ENCODE measurements at regions not wholly inside any gene's neighbourhood (a gene's known extent, or its start where the extent isn't known, plus 50 kb on each side); places are given as distances from the start of the nearest gene placed in this dataset.
"Not testable (repeated sequence)": the region's sequence is repeated elsewhere in the genome, so short reads cannot be mapped to it uniquely, and the experiment has no call there.

- H3K4me1 Mint-ChIP-seq (ENCODE audit: low read depth) = no peaks in the 10 kb centered on the region
- no peak overlapping the region for H3K27ac Mint-ChIP-seq (ENCODE audit: unreplicated experiment)
- no peaks in the 10 kb centered on the region for H3K36me3 Mint-ChIP-seq (ENCODE audit: low read depth)
- H3K27me3 Mint-ChIP-seq (ENCODE audit: low read depth) = no peaks in the 10 kb centered on the region
- no peak for DNase-seq (ENCODE audit: low spot score)
- H3K4me3 Mint-ChIP-seq (ENCODE audit: unreplicated experiment) = no peak overlapping the region
- no peaks in the 10 kb centered on the region for H3K9me3 Mint-ChIP-seq (ENCODE audit: low read depth)
- TF ChIP-seq CTCF (IDR thresholded peaks at IDR 0.05) = no peak
These were observed 739.3 kb downstream of the PLA2G4A start for GRCh38 chr1:187568067-187568466.

DNA sequence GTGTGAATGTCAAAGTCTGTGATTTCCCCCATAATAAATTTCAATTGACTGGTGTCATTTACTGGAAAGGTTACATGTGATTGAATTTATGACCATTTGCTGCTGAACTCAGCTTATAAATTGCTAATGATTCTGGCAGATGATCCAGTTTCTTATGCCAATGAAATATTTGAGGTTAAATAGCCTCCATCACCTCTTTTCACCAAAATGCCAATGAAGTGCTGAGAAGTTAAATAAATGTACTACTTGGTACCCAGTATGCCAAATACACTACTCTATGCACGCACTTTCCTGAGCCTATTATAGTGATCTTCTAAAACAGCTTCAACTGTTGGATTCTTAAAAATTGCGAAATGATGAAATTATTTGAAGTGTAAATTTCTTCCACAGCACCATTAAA, 741.4 kb downstream of the PLA2G4A start:
- Mint-ChIP-seq H3K27ac (ENCODE audit: unreplicated experiment) (no peak overlapping the region), H3K4me3 (ENCODE audit: unreplicated experiment) (no peak overlapping the region), H3K36me3 (ENCODE audit: low read depth) (no peaks in the 10 kb centered on the region), H3K27me3 (ENCODE audit: low read depth) (no peaks in the 10 kb centered on the region), H3K9me3 (ENCODE audit: low read depth) (no peaks in the 10 kb centered on the region), H3K4me1 (ENCODE audit: low read depth) (no peaks in the 10 kb centered on the region)
- DNase-seq (ENCODE audit: low spot score) = no peak
- TF ChIP-seq CTCF (IDR thresholded peaks at IDR 0.05) = no peak

GRCh38 chr1:187577610-187578009, 748.9 kb downstream of the PLA2G4A start:
- H3K36me3 Mint-ChIP-seq (ENCODE audit: low read depth) = no peaks in the 10 kb centered on the region
- H3K27me3 Mint-ChIP-seq (ENCODE audit: low read depth) = no peaks in the 10 kb centered on the region
- H3K4me3 Mint-ChIP-seq (ENCODE audit: unreplicated experiment) = no peak overlapping the region
- TF ChIP-seq CTCF (IDR thresholded peaks at IDR 0.05) = no peak
- no peak for DNase-seq (ENCODE audit: low spot score)
- no peaks in the 10 kb centered on the region for H3K9me3 Mint-ChIP-seq (ENCODE audit: low read depth)
- H3K4me1 Mint-ChIP-seq (ENCODE audit: low read depth) = no peaks in the 10 kb centered on the region
- no peak overlapping the region for H3K27ac Mint-ChIP-seq (ENCODE audit: unreplicated experiment)

DNA sequence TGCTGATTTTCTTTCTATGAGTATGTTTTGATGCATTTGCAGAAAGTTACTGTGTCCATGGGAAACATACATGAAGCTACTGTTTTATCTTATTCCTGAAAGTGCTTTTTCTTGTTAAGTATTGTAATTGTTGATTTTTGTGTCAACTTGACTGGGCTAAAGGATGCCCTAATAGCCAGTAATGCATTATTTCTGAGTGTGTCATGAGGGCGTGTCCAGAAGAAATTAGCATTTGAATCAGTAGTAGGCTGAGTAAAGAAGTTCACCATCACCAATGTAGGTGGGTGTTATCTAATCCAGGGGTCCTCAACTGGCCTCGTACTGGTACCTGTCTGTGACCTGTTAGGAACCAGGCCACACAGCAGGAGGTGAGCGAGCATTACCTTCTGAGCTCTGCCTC, 760.2 kb downstream of the PLA2G4A start:
- no peak for DNase-seq (ENCODE audit: low spot score)
- H3K4me3 Mint-ChIP-seq (ENCODE audit: unreplicated experiment) = no peak overlapping the region
- H3K36me3 Mint-ChIP-seq (ENCODE audit: low read depth) = no peaks in the 10 kb centered on the region
- no peak overlapping the region for H3K27ac Mint-ChIP-seq (ENCODE audit: unreplicated experiment)
- no peaks in the 10 kb centered on the region for H3K4me1 Mint-ChIP-seq (ENCODE audit: low read depth)
- TF ChIP-seq CTCF (IDR thresholded peaks at IDR 0.05) = no peak
- no peaks in the 10 kb centered on the region for H3K27me3 Mint-ChIP-seq (ENCODE audit: low read depth)
- H3K9me3 Mint-ChIP-seq (ENCODE audit: low read depth) = peaks cover 3% of the 10 kb centered on the region

GRCh38 chr1:187605736-187606135, 777.0 kb downstream of the PLA2G4A start:
- Mint-ChIP-seq H3K9me3 (ENCODE audit: low read depth) (peaks cover 26% of the 10 kb centered on the region), H3K27me3 (ENCODE audit: low read depth) (peaks cover 2% of the 10 kb centered on the region), H3K4me1 (ENCODE audit: low read depth) (peaks cover 6% of the 10 kb centered on the region), H3K27ac (ENCODE audit: unreplicated experiment) (no peak overlapping the region), H3K36me3 (ENCODE audit: low read depth) (peaks cover 2% of the 10 kb centered on the region), H3K4me3 (ENCODE audit: unreplicated experiment) (no peak overlapping the region)
- no peak for DNase-seq (ENCODE audit: low spot score)
- no peak for TF ChIP-seq CTCF (IDR thresholded peaks at IDR 0.05)

- H3K36me3 Mint-ChIP-seq (ENCODE audit: low read depth); H3K27me3 Mint-ChIP-seq (ENCODE audit: low read depth); H3K4me1 Mint-ChIP-seq (ENCODE audit: low read depth); H3K27ac Mint-ChIP-seq (ENCODE audit: unreplicated experiment); H3K4me3 Mint-ChIP-seq (ENCODE audit: unreplicated experiment): not testable (repeated sequence)
- DNase-seq (ENCODE audit: low spot score) = peak; percentile 84
- peaks cover 12% of the 10 kb centered on the region for H3K9me3 Mint-ChIP-seq (ENCODE audit: low read depth)
These were observed 787.3 kb downstream of the PLA2G4A start for GRCh38 chr1:187615853-187616735.

- H3K27ac Mint-ChIP-seq (ENCODE audit: unreplicated experiment); H3K36me3 Mint-ChIP-seq (ENCODE audit: low read depth); H3K4me3 Mint-ChIP-seq (ENCODE audit: unreplicated experiment); H3K27me3 Mint-ChIP-seq (ENCODE audit: low read depth); H3K4me1 Mint-ChIP-seq (ENCODE audit: low read depth): not testable (repeated sequence)
- DNase-seq (ENCODE audit: low spot score) = peak; percentile 73
- peaks cover 12% of the 10 kb centered on the region for H3K9me3 Mint-ChIP-seq (ENCODE audit: low read depth)
These were observed 788.1 kb downstream of the PLA2G4A start for GRCh38 chr1:187616830-187617229.

Data from chondrocyte (in vitro differentiated cells).